HG02678 (cell line): ENCODE measurements at regions not wholly inside any gene's neighbourhood (a gene's known extent, or its start where the extent isn't known, plus 50 kb on each side); places are given as distances from the start of the nearest gene placed in this dataset.
A peak's percentile ranks its signal among the peaks of the same experiment; 100 is the strongest.
"Not testable (repeated sequence)": the region's sequence is repeated elsewhere in the genome, so short reads cannot be mapped to it uniquely, and the experiment has no call there.

ENCODE experiments used
- ATAC-seq: cut with Tn5 transposase; IDR thresholded peaks from one replicate; pipeline ENCODE4 v1.9.1; 2021; ENCODE audit warnings: mild to moderate bottlenecking, moderate library complexity; ENCODE audit not compliant: unreplicated experiment

GRCh38 chr20:1811621-1812498, 83.3 kb upstream of the SIRPA start:
- ATAC-seq = no peak

- no peak for ATAC-seq
Observed at GRCh38 chr20:1810926-1811620, 84.1 kb upstream of the SIRPA start.

- no peak for ATAC-seq
Observed at GRCh38 chr20:1810572-1810925, 84.7 kb upstream of the SIRPA start.

GRCh38 chr20:1809611-1810510, 85.3 kb upstream of the SIRPA start:
- ATAC-seq = no peak

GRCh38 chr20:1809131-1809572, 86.1 kb upstream of the SIRPA start:
- no peak for ATAC-seq

GRCh38 chr20:1808101-1808500, 87.1 kb upstream of the SIRPA start:
- ATAC-seq = no peak

GRCh38 chr20:1807394-1807793, 87.8 kb upstream of the SIRPA start:
- no peak for ATAC-seq

- ATAC-seq = no peak
Observed at GRCh38 chr20:1806456-1806855, 88.8 kb upstream of the SIRPA start.

- ATAC-seq = no peak
Observed at GRCh38 chr20:1805816-1806215, 89.4 kb upstream of the SIRPA start.

- ATAC-seq = no peak
Observed at GRCh38 chr20:1805161-1805581, 90.0 kb upstream of the SIRPA start.

- ATAC-seq = no peak
Observed at GRCh38 chr20:1804554-1804956, 90.7 kb upstream of the SIRPA start.

GRCh38 chr20:1803932-1804501, 91.2 kb upstream of the SIRPA start:
- no peak for ATAC-seq

- peak; percentile 57 for ATAC-seq
Observed at GRCh38 chr20:1803061-1803931, 91.9 kb upstream of the SIRPA start.

GRCh38 chr20:1802385-1803060, 92.7 kb upstream of the SIRPA start:
- no peak for ATAC-seq

- no peak for ATAC-seq
Observed at GRCh38 chr20:1801929-1802306, 93.3 kb upstream of the SIRPA start.

- ATAC-seq = no peak
Observed at GRCh38 chr20:1801225-1801928, 93.8 kb upstream of the SIRPA start.

GRCh38 chr20:1800777-1801176, 94.4 kb upstream of the SIRPA start:
- no peak for ATAC-seq

GRCh38 chr20:1800180-1800579, 95.0 kb upstream of the SIRPA start:
- no peak for ATAC-seq

- not testable (repeated sequence) for ATAC-seq
Observed at GRCh38 chr20:1799746-1800145, 95.5 kb upstream of the SIRPA start.
